ENCODE measurements at regions not wholly inside any gene's neighbourhood (a gene's known extent, or its start where the extent isn't known, plus 50 kb on each side); places are given as distances from the start of the nearest gene placed in this dataset.
A peak's percentile ranks its signal among the peaks of the same experiment; 100 is the strongest.

GRCh38 chr10:128859738-128860386 is 607.2 kb upstream of the MGMT start:
- TF ChIP-seq, protein P1, sequence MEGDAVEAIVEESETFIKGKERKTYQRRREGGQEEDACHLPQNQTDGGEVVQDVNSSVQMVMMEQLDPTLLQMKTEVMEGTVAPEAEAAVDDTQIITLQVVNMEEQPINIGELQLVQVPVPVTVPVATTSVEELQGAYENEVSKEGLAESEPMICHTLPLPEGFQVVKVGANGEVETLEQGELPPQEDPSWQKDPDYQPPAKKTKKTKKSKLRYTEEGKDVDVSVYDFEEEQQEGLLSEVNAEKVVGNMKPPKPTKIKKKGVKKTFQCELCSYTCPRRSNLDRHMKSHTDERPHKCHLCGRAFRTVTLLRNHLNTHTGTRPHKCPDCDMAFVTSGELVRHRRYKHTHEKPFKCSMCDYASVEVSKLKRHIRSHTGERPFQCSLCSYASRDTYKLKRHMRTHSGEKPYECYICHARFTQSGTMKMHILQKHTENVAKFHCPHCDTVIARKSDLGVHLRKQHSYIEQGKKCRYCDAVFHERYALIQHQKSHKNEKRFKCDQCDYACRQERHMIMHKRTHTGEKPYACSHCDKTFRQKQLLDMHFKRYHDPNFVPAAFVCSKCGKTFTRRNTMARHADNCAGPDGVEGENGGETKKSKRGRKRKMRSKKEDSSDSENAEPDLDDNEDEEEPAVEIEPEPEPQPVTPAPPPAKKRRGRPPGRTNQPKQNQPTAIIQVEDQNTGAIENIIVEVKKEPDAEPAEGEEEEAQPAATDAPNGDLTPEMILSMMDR (IDR thresholded peaks at IDR 0.05) = peak; percentile 73
- no peak for TF ChIP-seq EZH2 (IDR thresholded peaks at IDR 0.05)
